B cell (primary cell): ENCODE measurements at regions not wholly inside any gene's neighbourhood (a gene's known extent, or its start where the extent isn't known, plus 50 kb on each side); places are given as distances from the start of the nearest gene placed in this dataset.
"Not testable (repeated sequence)": the region's sequence is repeated elsewhere in the genome, so short reads cannot be mapped to it uniquely, and the experiment has no call there.

Experiments
- CTCF ChIP-seq: fragments of 200-600 bp; IDR thresholded peaks from one replicate; pipeline ENCODE4 v1.8.0; 2022; ENCODE audit warnings: antibody characterized with exemption, mild to moderate bottlenecking
- EZH2 ChIP-seq: IDR thresholded peaks from 2 replicates; pipeline ENCODE4 v1.6.1; 2012; ENCODE audit warnings: borderline replicate concordance, low read depth, mild to moderate bottlenecking, moderate library complexity, low read length; ENCODE audit not compliant: insufficient read depth, poor library complexity, severe bottlenecking

GRCh38 chr9:129527955-129528354, 92.9 kb downstream of the C9orf50 start:
- TF ChIP-seq CTCF, EZH2: not testable (repeated sequence)
